Body of pancreas (tissue), 4 donors: ENCODE measurements at regions not wholly inside any gene's neighbourhood (a gene's known extent, or its start where the extent isn't known, plus 50 kb on each side); places are given as distances from the start of the nearest gene placed in this dataset.

ENCODE experiments used
- POLR2A ChIP-seq, 3 donors: fragments of 450-650 bp; IDR thresholded peaks; one replicate each; pipeline ENCODE4 v1.6.1; 2016; ENCODE audit warnings: antibody characterized with exemption in 3 of 3, mild to moderate bottlenecking in 2 of 3
- TF ChIP-seq, protein P1 (sequence below), 7 experiments: fragments of 450-650 bp in 4 of 7; fragments of 200-600 bp in 3 of 7; sonication (generic) in 3 of 7; IDR thresholded peaks; one replicate each; pipeline ENCODE4 v1.5.1; 2016 to 2019; ENCODE audit warnings: antibody characterized with exemption in 7 of 7

DNA sequence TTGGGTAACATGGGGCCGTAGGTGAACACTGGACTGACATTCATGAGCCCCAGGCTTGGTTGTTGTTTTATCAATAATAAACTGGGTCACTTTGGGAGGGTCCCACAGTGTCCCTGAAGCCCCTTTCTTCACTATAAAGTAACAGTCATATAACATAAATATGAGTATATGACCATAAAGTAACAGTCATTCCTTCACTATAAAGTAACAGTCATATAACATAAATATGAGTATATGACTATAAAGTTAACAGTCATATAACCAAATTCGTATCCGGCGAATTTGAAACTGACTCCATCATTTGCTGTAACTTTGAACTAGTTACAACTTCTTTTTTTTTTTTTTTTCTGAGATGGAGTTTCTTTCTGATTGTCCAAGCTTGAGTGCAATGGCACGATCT lies 210.3 kb downstream of the KATNAL1 start:
- TF ChIP-seq, protein P1, sequence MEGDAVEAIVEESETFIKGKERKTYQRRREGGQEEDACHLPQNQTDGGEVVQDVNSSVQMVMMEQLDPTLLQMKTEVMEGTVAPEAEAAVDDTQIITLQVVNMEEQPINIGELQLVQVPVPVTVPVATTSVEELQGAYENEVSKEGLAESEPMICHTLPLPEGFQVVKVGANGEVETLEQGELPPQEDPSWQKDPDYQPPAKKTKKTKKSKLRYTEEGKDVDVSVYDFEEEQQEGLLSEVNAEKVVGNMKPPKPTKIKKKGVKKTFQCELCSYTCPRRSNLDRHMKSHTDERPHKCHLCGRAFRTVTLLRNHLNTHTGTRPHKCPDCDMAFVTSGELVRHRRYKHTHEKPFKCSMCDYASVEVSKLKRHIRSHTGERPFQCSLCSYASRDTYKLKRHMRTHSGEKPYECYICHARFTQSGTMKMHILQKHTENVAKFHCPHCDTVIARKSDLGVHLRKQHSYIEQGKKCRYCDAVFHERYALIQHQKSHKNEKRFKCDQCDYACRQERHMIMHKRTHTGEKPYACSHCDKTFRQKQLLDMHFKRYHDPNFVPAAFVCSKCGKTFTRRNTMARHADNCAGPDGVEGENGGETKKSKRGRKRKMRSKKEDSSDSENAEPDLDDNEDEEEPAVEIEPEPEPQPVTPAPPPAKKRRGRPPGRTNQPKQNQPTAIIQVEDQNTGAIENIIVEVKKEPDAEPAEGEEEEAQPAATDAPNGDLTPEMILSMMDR (IDR thresholded peaks at IDR 0.05) = no peak
- no peak for TF ChIP-seq POLR2A (IDR thresholded peaks at IDR 0.05)
